HUES48 (cell line): ENCODE measurements at regions not wholly inside any gene's neighbourhood (a gene's known extent, or its start where the extent isn't known, plus 50 kb on each side); places are given as distances from the start of the nearest gene placed in this dataset.
"Not testable (repeated sequence)": the region's sequence is repeated elsewhere in the genome, so short reads cannot be mapped to it uniquely, and the experiment has no call there.

Experiments used
- H3K27ac ChIP-seq: one replicate; pipeline ENCODE4 v1.7.0; 2013; ENCODE audit warnings: low read depth, low read length, inconsistent platforms
- H3K27me3 ChIP-seq: 2 replicates; pipeline ENCODE4 v1.6.1; 2013; ENCODE audit warnings: mild to moderate bottlenecking, low read length; ENCODE audit not compliant: control insufficient read depth, insufficient read depth
- H3K36me3 ChIP-seq: 2 replicates; pipeline ENCODE4 v1.6.1; 2013; ENCODE audit warnings: low read length; ENCODE audit not compliant: control insufficient read depth, insufficient read depth
- H3K4me1 ChIP-seq: 2 replicates; pipeline ENCODE4 v1.6.1; 2013; ENCODE audit warnings: mild to moderate bottlenecking, low read length; ENCODE audit not compliant: control insufficient read depth, insufficient read depth
- H3K4me3 ChIP-seq: 2 replicates; pipeline ENCODE4 v1.5.1; 2013; ENCODE audit warnings: mild to moderate bottlenecking, low read depth, low read length
- H3K9ac ChIP-seq: 2 replicates; pipeline ENCODE4 v1.6.1; 2013; ENCODE audit warnings: mild to moderate bottlenecking, low read depth, low read length, moderate library complexity
- H3K9me3 ChIP-seq: 2 replicates; pipeline ENCODE4 v1.6.1; 2013; ENCODE audit warnings: low read length; ENCODE audit not compliant: control insufficient read depth, insufficient read depth

DNA sequence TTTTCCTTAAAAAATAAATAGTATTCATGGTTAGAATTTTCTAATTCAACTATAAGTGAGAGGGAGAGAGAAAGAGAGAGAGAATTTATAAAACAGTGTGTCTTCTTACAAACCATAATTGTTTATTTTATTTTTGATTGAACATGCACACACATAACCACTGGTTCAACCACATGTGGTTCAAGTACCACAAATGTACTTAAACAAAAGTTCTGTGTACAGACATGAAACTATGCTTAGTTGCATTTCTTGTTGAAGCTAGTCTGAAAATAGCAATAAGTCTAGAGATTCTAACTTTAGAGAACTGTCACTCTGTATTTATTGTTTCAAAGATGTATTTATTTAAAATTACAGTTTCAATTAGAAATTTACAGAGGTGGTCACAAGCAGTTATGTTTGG, 130.6 kb upstream of the PDE4D start:
- Histone ChIP-seq H3K36me3 (no peaks in the 10 kb centered on the region), H3K9ac (no peak overlapping the region), H3K27ac (no peak overlapping the region), H3K9me3 (no peaks in the 10 kb centered on the region), H3K27me3 (no peaks in the 10 kb centered on the region), H3K4me3 (no peak overlapping the region), H3K4me1 (peaks cover 6% of the 10 kb centered on the region; the same call in 1 of the 2 replicates)

GRCh38 chr5:60023255-60023654, 129.7 kb upstream of the PDE4D start:
- no peaks in the 10 kb centered on the region for H3K27me3 ChIP-seq
- H3K9me3 ChIP-seq: no peaks in the 10 kb centered on the region
- H3K27ac ChIP-seq: no peak overlapping the region
- no peaks in the 10 kb centered on the region for H3K36me3 ChIP-seq
- H3K9ac ChIP-seq: no peak overlapping the region
- H3K4me1 ChIP-seq: peaks cover 6% of the 10 kb centered on the region; the same call in 1 of the 2 replicates
- no peak overlapping the region for H3K4me3 ChIP-seq

GRCh38 chr5:60020457-60020856, 126.9 kb upstream of the PDE4D start:
- no peak overlapping the region for H3K9ac ChIP-seq
- H3K27ac ChIP-seq: no peak overlapping the region
- no peaks in the 10 kb centered on the region for H3K36me3 ChIP-seq
- H3K27me3 ChIP-seq: no peaks in the 10 kb centered on the region
- peaks cover 6% of the 10 kb centered on the region; the same call in 1 of the 2 replicates for H3K4me1 ChIP-seq
- H3K9me3 ChIP-seq: peaks cover 7% of the 10 kb centered on the region; the same call in 1 of the 2 replicates
- no peak overlapping the region for H3K4me3 ChIP-seq

GRCh38 chr5:60018960-60019359, 125.4 kb upstream of the PDE4D start:
- not testable (repeated sequence) for H3K9ac ChIP-seq, H3K4me3 ChIP-seq

GRCh38 chr5:60018091-60018490, 124.6 kb upstream of the PDE4D start:
- Histone ChIP-seq H3K36me3 (no peaks in the 10 kb centered on the region), H3K27ac (no peak overlapping the region), H3K9me3 (peaks cover 7% of the 10 kb centered on the region; the same call in 1 of the 2 replicates), H3K4me1 (peaks cover 4% of the 10 kb centered on the region; the same call in 1 of the 2 replicates), H3K4me3 (no peak overlapping the region), H3K9ac (no peak overlapping the region), H3K27me3 (no peaks in the 10 kb centered on the region)

More at GRCh38 chr5:60018960-60019359, 125.4 kb upstream of the PDE4D start:
- not testable (repeated sequence) for H3K27me3 ChIP-seq, H3K4me1 ChIP-seq, H3K36me3 ChIP-seq, H3K27ac ChIP-seq, H3K9me3 ChIP-seq

- no peak overlapping the region for H3K9ac ChIP-seq
- H3K4me1 ChIP-seq: peaks cover 5% of the 10 kb centered on the region; the same call in 1 of the 2 replicates
- H3K9me3 ChIP-seq: peaks cover 7% of the 10 kb centered on the region; the same call in 1 of the 2 replicates
- no peak overlapping the region for H3K27ac ChIP-seq
- no peaks in the 10 kb centered on the region for H3K27me3 ChIP-seq
- H3K36me3 ChIP-seq: no peaks in the 10 kb centered on the region
- H3K4me3 ChIP-seq: no peak overlapping the region
Measured at GRCh38 chr5:60014331-60014730, 120.8 kb upstream of the PDE4D start.

DNA sequence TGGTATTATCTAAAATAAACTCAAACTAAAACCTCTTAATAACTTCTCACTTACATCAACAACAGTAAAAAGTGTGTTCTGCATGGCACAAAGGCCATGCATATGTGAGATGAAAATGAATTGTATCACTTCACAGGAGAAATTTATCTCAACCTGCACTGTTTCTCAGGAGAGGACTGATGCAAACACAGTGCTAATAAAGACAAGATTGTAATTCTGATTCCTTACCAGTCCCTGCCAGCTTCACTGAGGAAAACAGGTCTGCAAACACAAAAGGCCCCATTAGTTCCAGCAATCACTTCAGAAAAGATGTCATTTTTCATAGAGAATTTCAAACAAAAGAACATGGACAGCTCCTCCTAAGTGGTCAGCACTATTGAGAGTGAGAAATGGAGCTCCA, 117.3 kb upstream of the PDE4D start:
- Histone ChIP-seq H3K9me3 (no peaks in the 10 kb centered on the region), H3K27me3 (no peaks in the 10 kb centered on the region), H3K4me3 (no peak overlapping the region), H3K4me1 (peaks cover 5% of the 10 kb centered on the region; the same call in 1 of the 2 replicates), H3K27ac (no peak overlapping the region), H3K36me3 (no peaks in the 10 kb centered on the region), H3K9ac (no peak overlapping the region)

GRCh38 chr5:60010328-60010727, 116.8 kb upstream of the PDE4D start:
- H3K36me3 ChIP-seq: no peaks in the 10 kb centered on the region
- H3K9me3 ChIP-seq: no peaks in the 10 kb centered on the region
- H3K9ac ChIP-seq: no peak overlapping the region
- no peaks in the 10 kb centered on the region for H3K27me3 ChIP-seq
- H3K27ac ChIP-seq: no peak overlapping the region
- H3K4me1 ChIP-seq: peaks cover 5% of the 10 kb centered on the region; the same call in 1 of the 2 replicates
- H3K4me3 ChIP-seq: no peak overlapping the region

- H3K27ac ChIP-seq: no peak overlapping the region
- H3K4me1 ChIP-seq: peaks cover 5% of the 10 kb centered on the region; the same call in 1 of the 2 replicates
- H3K36me3 ChIP-seq: no peaks in the 10 kb centered on the region
- no peaks in the 10 kb centered on the region for H3K27me3 ChIP-seq
- no peak overlapping the region for H3K4me3 ChIP-seq
- no peak overlapping the region for H3K9ac ChIP-seq
- H3K9me3 ChIP-seq: no peaks in the 10 kb centered on the region
Measured at GRCh38 chr5:60007729-60008128, 114.2 kb upstream of the PDE4D start.

- H3K4me1 ChIP-seq: peaks cover 8% of the 10 kb centered on the region; the same call in 1 of the 2 replicates
- H3K36me3 ChIP-seq: no peaks in the 10 kb centered on the region
- H3K27ac ChIP-seq: no peak overlapping the region
- H3K4me3 ChIP-seq: no peak overlapping the region
- H3K9ac ChIP-seq: no peak overlapping the region
- no peaks in the 10 kb centered on the region for H3K27me3 ChIP-seq
- H3K9me3 ChIP-seq: no peaks in the 10 kb centered on the region
Measured at GRCh38 chr5:59999056-59999455, 105.5 kb upstream of the PDE4D start.

DNA sequence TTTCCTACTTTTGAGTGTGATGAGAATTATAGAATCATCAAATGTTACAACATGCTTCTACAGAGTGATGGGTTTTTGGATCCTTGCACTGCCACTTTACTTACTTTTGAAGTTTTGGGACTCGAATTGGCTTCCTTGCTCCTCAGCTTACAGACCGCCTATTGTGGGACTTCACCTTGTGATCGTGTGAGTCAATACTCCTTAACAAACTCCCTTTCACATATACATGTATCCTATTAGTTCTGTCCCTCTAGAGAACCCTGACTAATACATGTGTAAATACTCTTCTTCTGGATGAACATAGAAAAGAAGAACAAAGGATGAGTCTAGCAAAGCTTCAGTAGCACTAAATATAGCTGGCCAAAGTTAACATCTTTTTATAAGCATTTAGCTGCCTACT, 98.7 kb upstream of the PDE4D start:
- no peak overlapping the region for H3K4me3 ChIP-seq
- no peaks in the 10 kb centered on the region for H3K36me3 ChIP-seq
- H3K9ac ChIP-seq: no peak overlapping the region
- H3K4me1 ChIP-seq: peaks cover 5% of the 10 kb centered on the region; the same call in 1 of the 2 replicates
- no peaks in the 10 kb centered on the region for H3K27me3 ChIP-seq
- no peak overlapping the region for H3K27ac ChIP-seq
- H3K9me3 ChIP-seq: no peaks in the 10 kb centered on the region
